CD4-positive, alpha-beta T cell (primary cell): ENCODE measurements at regions not wholly inside any gene's neighbourhood (a gene's known extent, or its start where the extent isn't known, plus 50 kb on each side); places are given as distances from the start of the nearest gene placed in this dataset.

Source experiments
- ATAC-seq: fragments of 200-7000 bp; cut with Tn5 transposase; one replicate; pipeline ENCODE4 v1.10.0; 2022; ENCODE audit warnings: mild to moderate bottlenecking; ENCODE audit not compliant: poor library complexity
- CTCF ChIA-PET: fragments of 350-600 bp; sonication (Branson Sonifier 250); formaldehyde crosslinking; loops from one replicate; lab custom pipeline; 2021; ENCODE audit warnings: antibody characterized with exemption, inconsistent platforms; lab: Charles Lee
- POLR2A ChIA-PET: fragments of 350-600 bp; sonication (Branson Sonifier 250); formaldehyde crosslinking; loops from one replicate; lab custom pipeline; 2021; ENCODE audit warnings: antibody characterized with exemption, inconsistent platforms; lab: Charles Lee
- DNase-seq, 14 experiments: peaks; one replicate each; pipeline ENCODE4 v3.0.0-alpha.2; 2013 to 2020; ENCODE audit warnings: mixed read lengths in 2 of 14
- H3K27ac ChIP-seq, 2 donors: one replicate each; pipeline versions ENCODE4 v1.5.1 to v1.7.0; 2013; ENCODE audit warnings: low read length in 2 of 2, low read depth in 1 of 2, mild to moderate bottlenecking in 1 of 2
- H3K27me3 ChIP-seq, 2 experiments: 1 replicate in 1 of 2; 2 replicates in 1 of 2; pipeline versions ENCODE4 v1.6.1 to v1.7.0; 2013; ENCODE audit warnings: low read length in 2 of 2, control low read depth in 1 of 2, mild to moderate bottlenecking in 1 of 2, moderate library complexity in 1 of 2; ENCODE audit not compliant: insufficient read depth in 2 of 2, control insufficient read depth in 1 of 2
- H3K36me3 ChIP-seq: one replicate; pipeline ENCODE4 v1.6.1; 2013; ENCODE audit warnings: low read length, control low read depth; ENCODE audit not compliant: insufficient read depth
- H3K4me1 ChIP-seq: one replicate; pipeline ENCODE4 v1.6.1; 2013; ENCODE audit warnings: low read length, control low read depth; ENCODE audit not compliant: insufficient read depth
- H3K4me3 ChIP-seq: one replicate; pipeline ENCODE4 v1.5.1; 2013; ENCODE audit warnings: mild to moderate bottlenecking, low read length, moderate library complexity
- H3K9me3 ChIP-seq, 2 experiments: 1 replicate in 1 of 2; 2 replicates in 1 of 2; pipeline versions ENCODE4 v1.6.1 to v1.7.0; 2013; ENCODE audit warnings: low read length in 2 of 2, mild to moderate bottlenecking in 2 of 2, control low read depth in 1 of 2, moderate library complexity in 1 of 2; ENCODE audit not compliant: control insufficient read depth in 1 of 2, insufficient read depth in 1 of 2
- H3K27ac Mint-ChIP-seq: one replicate; pipeline ENCODE4 v1.8.0; 2020; ENCODE audit warnings: mixed read lengths
- H3K27me3 Mint-ChIP-seq: one replicate; pipeline ENCODE4 v1.8.0; 2021; ENCODE audit warnings: mixed read lengths
- H3K36me3 Mint-ChIP-seq: one replicate; pipeline ENCODE4 v1.8.0; 2021; ENCODE audit warnings: low read depth, mixed read lengths
- H3K4me1 Mint-ChIP-seq: one replicate; pipeline ENCODE4 v1.8.0; 2021; ENCODE audit warnings: low read depth, mixed read lengths
- H3K4me3 Mint-ChIP-seq: one replicate; pipeline ENCODE4 v1.8.0; 2020; ENCODE audit warnings: mild to moderate bottlenecking, mixed read lengths
- H3K9me3 Mint-ChIP-seq: one replicate; pipeline ENCODE4 v1.8.0; 2020; ENCODE audit warnings: mixed read lengths
- CTCF ChIP-seq: fragments of 200-600 bp; IDR thresholded peaks from one replicate; pipeline ENCODE4 v1.8.0; 2022; ENCODE audit warnings: antibody characterized with exemption, mild to moderate bottlenecking
- intact Hi-C, 2 experiments: fragments of 100-400 bp; cut with DNase I in 1 of 2; cut with micrococcal nuclease in 1 of 2; formaldehyde crosslinking; loops; one replicate each; pipeline versions ENCODE4 v1.15.1 to v1.9.0; 2023 to 2025; cut with DNase I, micrococcal nuclease

GRCh38 chr5:89580976-89581375 lies 698.0 kb upstream of the MEF2C start:
- Mint-ChIP-seq H3K27ac (no peak overlapping the region), H3K27me3 (no peaks in the 10 kb centered on the region), H3K9me3 (peaks cover 2% of the 10 kb centered on the region), H3K36me3 (no peaks in the 10 kb centered on the region), H3K4me1 (no peaks in the 10 kb centered on the region), H3K4me3 (no peak overlapping the region)
- Histone ChIP-seq H3K36me3 (no peaks in the 10 kb centered on the region), H3K9me3 (no peaks in the 10 kb centered on the region), H3K4me3 (no peak overlapping the region), H3K27ac (no peak overlapping the region), H3K4me1 (no peaks in the 10 kb centered on the region), H3K27me3 (no peaks in the 10 kb centered on the region)
- ChIA-PET CTCF (no interaction called here), POLR2A (no interaction called here)
- DNase-seq (no peak), ATAC-seq (no peak)
- TF ChIP-seq CTCF = no peak
- intact Hi-C loops = no loop called here

GRCh38 chr5:89575319-89575718 lies 692.3 kb upstream of the MEF2C start:
- DNase-seq (no peak), ATAC-seq (no peak)
- Histone ChIP-seq H3K36me3 (no peaks in the 10 kb centered on the region), H3K4me1 (no peaks in the 10 kb centered on the region), H3K4me3 (no peak overlapping the region), H3K27me3 (no peaks in the 10 kb centered on the region), H3K27ac (no peak overlapping the region), H3K9me3 (no peaks in the 10 kb centered on the region)
- CTCF ChIA-PET = no interaction called here
- intact Hi-C loops = no loop called here
- POLR2A ChIA-PET = no interaction called here
- no peaks in the 10 kb centered on the region for H3K9me3 Mint-ChIP-seq
- H3K36me3 Mint-ChIP-seq = no peaks in the 10 kb centered on the region
- no peak overlapping the region for H3K27ac Mint-ChIP-seq
- no peaks in the 10 kb centered on the region for H3K4me1 Mint-ChIP-seq
- no peak for TF ChIP-seq CTCF
- no peak overlapping the region for H3K4me3 Mint-ChIP-seq
- no peaks in the 10 kb centered on the region for H3K27me3 Mint-ChIP-seq

- Histone ChIP-seq H3K9me3 (no peaks in the 10 kb centered on the region), H3K4me3 (no peak overlapping the region), H3K36me3 (no peaks in the 10 kb centered on the region), H3K27me3 (no peaks in the 10 kb centered on the region), H3K4me1 (no peaks in the 10 kb centered on the region), H3K27ac (no peak overlapping the region)
- Mint-ChIP-seq H3K36me3 (no peaks in the 10 kb centered on the region), H3K4me3 (no peak overlapping the region), H3K4me1 (no peaks in the 10 kb centered on the region), H3K27me3 (no peaks in the 10 kb centered on the region), H3K9me3 (peaks cover 3% of the 10 kb centered on the region), H3K27ac (no peak overlapping the region)
- DNase-seq (no peak), ATAC-seq (no peak)
- no peak for TF ChIP-seq CTCF
- ChIA-PET POLR2A (no interaction called here), CTCF (no interaction called here)
- intact Hi-C loops = no loop called here
Observed at GRCh38 chr5:89573345-89573744, 690.4 kb upstream of the MEF2C start.
